Natural killer cell (primary cell): ENCODE measurements at regions not wholly inside any gene's neighbourhood (a gene's known extent, or its start where the extent isn't known, plus 50 kb on each side); places are given as distances from the start of the nearest gene placed in this dataset.

ENCODE experiments used
- ATAC-seq, 3 donors: fragments of 150-1000 bp in 2 of 3; fragments of 200-7000 bp in 1 of 3; cut with Tn5 transposase; 1 replicate in 1 of 3; 2 replicates in 2 of 3; pipeline ENCODE4 v1.10.0; 2021; ENCODE audit warnings: mild to moderate bottlenecking in 2 of 3, moderate library complexity in 2 of 3
- DNase-seq, 2 donors: peaks; one replicate each; pipeline versions ENCODE4 v3.0.0 to v3.0.0-alpha.2; 2013 to 2021; ENCODE audit warnings: mixed read lengths in 1 of 2
- H3K27ac ChIP-seq: one replicate; pipeline ENCODE4 v1.5.1; 2013; ENCODE audit warnings: mild to moderate bottlenecking, low read length
- H3K27me3 ChIP-seq: one replicate; pipeline ENCODE4 v1.6.1; 2013; ENCODE audit warnings: low read length; ENCODE audit not compliant: control insufficient read depth, insufficient read depth
- H3K36me3 ChIP-seq: one replicate; pipeline ENCODE4 v1.6.1; 2013; ENCODE audit warnings: low read length; ENCODE audit not compliant: control insufficient read depth, insufficient read depth
- H3K4me1 ChIP-seq: one replicate; pipeline ENCODE4 v1.6.1; 2013; ENCODE audit warnings: low read length; ENCODE audit not compliant: control insufficient read depth, insufficient read depth
- H3K4me3 ChIP-seq: one replicate; pipeline ENCODE4 v1.5.1; 2013; ENCODE audit warnings: low read length
- H3K9me3 ChIP-seq: one replicate; pipeline ENCODE4 v1.6.1; 2013; ENCODE audit warnings: low read length; ENCODE audit not compliant: control insufficient read depth, insufficient read depth
- H3K27ac Mint-ChIP-seq, 2 donors: one replicate each; pipeline ENCODE4 v1.8.0; 2022; ENCODE audit warnings: mild to moderate bottlenecking in 2 of 2, mixed read lengths in 2 of 2, moderate library complexity in 1 of 2
- H3K27me3 Mint-ChIP-seq, 2 donors: one replicate each; pipeline ENCODE4 v1.8.0; 2022; ENCODE audit warnings: low read depth in 2 of 2, mixed read lengths in 2 of 2
- H3K36me3 Mint-ChIP-seq: one replicate; pipeline ENCODE4 v1.8.0; 2022; ENCODE audit warnings: mixed read lengths
- H3K4me1 Mint-ChIP-seq, 2 donors: one replicate each; pipeline ENCODE4 v1.8.0; 2022; ENCODE audit warnings: mixed read lengths in 2 of 2
- H3K4me3 Mint-ChIP-seq: one replicate; pipeline ENCODE4 v1.8.0; 2022; ENCODE audit warnings: mild to moderate bottlenecking, moderate library complexity, mixed read lengths
- H3K9me3 Mint-ChIP-seq, 2 donors: one replicate each; pipeline ENCODE4 v1.8.0; 2022; ENCODE audit warnings: mixed read lengths in 2 of 2
- CTCF ChIP-seq: fragments of 200-600 bp; IDR thresholded peaks from one replicate; pipeline ENCODE4 v1.8.0; 2022; ENCODE audit warnings: antibody characterized with exemption
- WGBS: methylation state at CpG from one replicate; pipeline ENCODE4 v1.1.7; 2013; ENCODE audit warnings: missing lambda C conversion rate; ENCODE audit not compliant: insufficient coverage; 5-methylcytosine and 5-hydroxymethylcytosine counted together
- intact Hi-C: fragments of 100-400 bp; cut with micrococcal nuclease; formaldehyde crosslinking; loops from one replicate; pipeline ENCODE4 v1.14.2; 2022

GRCh38 chr13:99648066-99648665, 146.9 kb downstream of the TM9SF2 start:
- ATAC-seq, result no peak
- Histone ChIP-seq H3K36me3 (no peaks in the 10 kb centered on the region), H3K4me1 (no peaks in the 10 kb centered on the region), H3K27me3 (no peaks in the 10 kb centered on the region), H3K4me3 (no peak overlapping the region), H3K27ac (no peak overlapping the region), H3K9me3 (no peaks in the 10 kb centered on the region)
- DNase-seq, result no peak
- H3K9me3 Mint-ChIP-seq, result no peaks in the 10 kb centered on the region
- H3K4me1 Mint-ChIP-seq, result peaks cover 0 to 5% of the 10 kb centered on the region in 2 donors
- no peak overlapping the region for H3K4me3 Mint-ChIP-seq
- H3K27me3 Mint-ChIP-seq, result no peaks in the 10 kb centered on the region
- no peak overlapping the region for H3K27ac Mint-ChIP-seq
- no peaks in the 10 kb centered on the region for H3K36me3 Mint-ChIP-seq
- WGBS, result 85% methylated on average over 8 of the region's 8 CpGs
- intact Hi-C loops, result no loop called here
- no peak for TF ChIP-seq CTCF

- Mint-ChIP-seq H3K4me1 (peaks cover 0 to 10% of the 10 kb centered on the region in 2 donors), H3K9me3 (no peaks in the 10 kb centered on the region), H3K36me3 (no peaks in the 10 kb centered on the region), H3K4me3 (no peak overlapping the region), H3K27ac (no peak overlapping the region), H3K27me3 (no peaks in the 10 kb centered on the region)
- 90% methylated on average over 3 of the region's 4 CpGs for WGBS
- Histone ChIP-seq H3K27ac (no peak overlapping the region), H3K9me3 (no peaks in the 10 kb centered on the region), H3K27me3 (no peaks in the 10 kb centered on the region), H3K4me3 (no peak overlapping the region), H3K36me3 (no peaks in the 10 kb centered on the region), H3K4me1 (no peaks in the 10 kb centered on the region)
- intact Hi-C loops, result no loop called here
- no peak for TF ChIP-seq CTCF
- ATAC-seq (no peak), DNase-seq (no peak)
These were observed 146.3 kb downstream of the TM9SF2 start for GRCh38 chr13:99647596-99647985.

- Mint-ChIP-seq H3K27ac (no peak overlapping the region), H3K4me3 (no peak overlapping the region), H3K4me1 (peaks cover 0 to 11% of the 10 kb centered on the region in 2 donors), H3K36me3 (no peaks in the 10 kb centered on the region), H3K9me3 (no peaks in the 10 kb centered on the region), H3K27me3 (no peaks in the 10 kb centered on the region)
- no peak overlapping the region for H3K27ac ChIP-seq
- no peak for TF ChIP-seq CTCF
- no peaks in the 10 kb centered on the region for H3K36me3 ChIP-seq
- H3K4me1 ChIP-seq, result no peaks in the 10 kb centered on the region
- H3K27me3 ChIP-seq, result no peaks in the 10 kb centered on the region
- DNase-seq (no peak), ATAC-seq (no peak)
- WGBS, result 95% methylated on average over 6 of the region's 8 CpGs
- intact Hi-C loops, result no loop called here
- no peaks in the 10 kb centered on the region for H3K9me3 ChIP-seq
- H3K4me3 ChIP-seq, result no peak overlapping the region
These were observed 145.8 kb downstream of the TM9SF2 start for GRCh38 chr13:99646866-99647595.

- 97% methylated on average over 3 of the region's 3 CpGs for WGBS
- H3K9me3 Mint-ChIP-seq, result no peaks in the 10 kb centered on the region
These were observed 141.6 kb downstream of the TM9SF2 start for GRCh38 chr13:99642841-99643240.

More at GRCh38 chr13:99642841-99643240, 141.6 kb downstream of the TM9SF2 start:
- TF ChIP-seq CTCF, result no peak
- Mint-ChIP-seq H3K27me3 (no peaks in the 10 kb centered on the region), H3K4me1 (peaks cover 4 to 14% of the 10 kb centered on the region in 2 donors), H3K27ac (no peak overlapping the region), H3K36me3 (no peaks in the 10 kb centered on the region), H3K4me3 (no peak overlapping the region)
- intact Hi-C loops, result no loop called here
- H3K36me3 ChIP-seq, result no peaks in the 10 kb centered on the region
- H3K4me3 ChIP-seq, result no peak overlapping the region
- H3K27me3 ChIP-seq, result no peaks in the 10 kb centered on the region
- DNase-seq (no peak), ATAC-seq (no peak)
- H3K9me3 ChIP-seq, result no peaks in the 10 kb centered on the region
- no peaks in the 10 kb centered on the region for H3K4me1 ChIP-seq
- no peak overlapping the region for H3K27ac ChIP-seq
